ENCODE measurements at regions not wholly inside any gene's neighbourhood (a gene's known extent, or its start where the extent isn't known, plus 50 kb on each side); places are given as distances from the start of the nearest gene placed in this dataset.

- no peak for DNase-seq
Observed at GRCh38 chr2:236964291-236964690, 121.4 kb upstream of the COPS8 start.

GRCh38 chr2:236965021-236965840 is 120.5 kb upstream of the COPS8 start:
- DNase-seq: no peak

GRCh38 chr2:236965841-236966096 is 119.9 kb upstream of the COPS8 start:
- DNase-seq: no peak

- no peak for DNase-seq
Observed at GRCh38 chr2:236967499-236967783, 118.2 kb upstream of the COPS8 start.

GRCh38 chr2:236968101-236968879 is 117.4 kb upstream of the COPS8 start:
- peak; percentile 69 for DNase-seq

GRCh38 chr2:236968880-236969534 is 116.7 kb upstream of the COPS8 start:
- DNase-seq: no peak

- peak; percentile 18 for DNase-seq
Observed at GRCh38 chr2:236969767-236970655, 115.7 kb upstream of the COPS8 start.

- DNase-seq: no peak
Observed at GRCh38 chr2:236970656-236971010, 115.1 kb upstream of the COPS8 start.

- no peak for DNase-seq
Observed at GRCh38 chr2:236971131-236971821, 114.4 kb upstream of the COPS8 start.

- DNase-seq: no peak
Observed at GRCh38 chr2:236971919-236972381, 113.7 kb upstream of the COPS8 start.

GRCh38 chr2:236972491-236973342 is 113.0 kb upstream of the COPS8 start:
- no peak for DNase-seq

- DNase-seq: no peak
Observed at GRCh38 chr2:236973343-236973980, 112.2 kb upstream of the COPS8 start.

- no peak for DNase-seq
Observed at GRCh38 chr2:236974148-236974547, 111.5 kb upstream of the COPS8 start.

- no peak for DNase-seq
Observed at GRCh38 chr2:236974752-236975151, 110.9 kb upstream of the COPS8 start.

GRCh38 chr2:236975766-236976165 is 109.9 kb upstream of the COPS8 start:
- no peak for DNase-seq

- no peak for DNase-seq
Observed at GRCh38 chr2:236976266-236977062, 109.2 kb upstream of the COPS8 start.

- no peak for DNase-seq
Observed at GRCh38 chr2:236977063-236977851, 108.4 kb upstream of the COPS8 start.

GRCh38 chr2:236977852-236978398 is 107.8 kb upstream of the COPS8 start:
- no peak for DNase-seq

GRCh38 chr2:236979664-236980063 is 106.0 kb upstream of the COPS8 start:
- no peak for DNase-seq

Data from CD4-positive, alpha-beta T cell treated with Interleukin-21 for 1 hour (primary cell).